ENCODE measurements at regions not wholly inside any gene's neighbourhood (a gene's known extent, or its start where the extent isn't known, plus 50 kb on each side); places are given as distances from the start of the nearest gene placed in this dataset.

DNA sequence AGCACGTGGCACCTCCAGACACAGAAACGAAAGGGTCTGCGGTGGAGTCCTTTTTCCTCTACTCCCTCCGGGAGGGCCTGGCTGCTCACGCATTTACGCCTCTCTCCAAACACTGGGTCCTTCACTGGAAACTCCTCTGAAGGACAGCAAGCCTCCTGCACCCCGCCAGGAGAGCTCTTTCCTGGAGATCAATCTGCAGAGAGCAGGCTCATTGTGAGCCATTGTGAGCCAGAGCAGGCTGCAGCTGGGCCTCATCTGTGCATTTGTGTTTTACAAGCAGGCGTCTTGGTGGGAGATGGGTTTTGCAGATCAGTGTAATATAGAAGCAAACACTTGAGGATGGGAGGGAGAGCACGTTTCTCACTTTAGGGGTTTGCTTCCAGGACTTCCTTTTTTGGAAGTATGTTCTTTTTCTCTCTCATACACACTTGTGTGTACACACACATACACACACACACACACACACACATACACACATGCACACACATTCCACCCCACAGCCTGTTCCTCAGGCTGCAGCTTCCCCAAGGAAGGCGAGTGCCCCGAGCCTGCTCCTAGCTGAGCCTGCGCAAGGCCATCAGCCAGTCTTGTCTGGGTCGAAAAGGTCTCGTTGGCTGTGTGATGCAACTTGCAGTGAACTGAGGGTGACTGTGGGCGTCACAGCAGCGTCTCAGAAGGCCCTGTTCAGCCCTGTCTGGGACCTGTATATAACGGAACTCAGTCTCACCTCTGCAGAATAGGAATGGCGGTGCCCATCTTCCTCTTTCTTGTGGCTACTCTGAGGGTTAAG lies 163.5 kb downstream of the GLI2 start:
- DNase-seq (ENCODE audit: low read depth), result no peak

DNA sequence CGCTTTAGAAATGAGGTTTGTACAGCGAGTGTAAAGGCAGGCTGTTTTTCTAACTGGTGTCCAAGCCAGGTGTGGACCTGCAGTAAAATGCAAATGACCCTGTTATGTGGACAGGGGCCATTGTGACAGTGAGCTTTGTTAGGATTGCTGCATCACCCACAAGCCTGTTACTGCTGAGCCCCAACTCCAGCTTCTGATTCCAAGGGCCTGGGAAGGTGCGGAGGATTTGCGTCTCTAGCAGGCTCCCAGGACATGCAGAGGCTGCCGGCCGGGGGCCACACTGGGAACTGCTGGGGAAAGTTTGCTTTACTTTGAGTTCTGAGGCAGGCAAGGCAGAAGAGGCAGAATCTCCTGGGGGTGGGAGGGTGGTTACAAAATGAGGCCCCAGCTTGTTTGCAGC lies 164.1 kb downstream of the GLI2 start:
- DNase-seq (ENCODE audit: low read depth), result no peak

DNA sequence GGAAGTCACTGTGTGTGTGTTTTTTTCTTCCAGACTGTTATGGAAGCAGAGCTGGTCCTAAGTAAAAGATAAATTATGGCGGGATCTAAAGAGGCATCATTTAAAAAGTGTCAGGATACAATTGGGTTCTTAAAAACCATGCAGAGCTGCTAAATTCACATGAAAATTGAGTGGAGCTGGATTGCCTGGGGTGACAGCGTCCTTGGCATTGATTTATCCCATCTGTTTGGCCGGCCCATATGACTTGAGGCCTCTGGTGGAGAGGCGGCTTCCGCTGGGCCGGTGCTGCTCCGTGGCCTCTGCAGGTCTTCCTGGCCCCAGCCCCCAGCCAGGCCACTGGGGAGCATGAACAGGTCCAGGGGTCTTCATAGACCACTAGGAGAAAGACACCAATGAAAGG lies 165.5 kb downstream of the GLI2 start:
- DNase-seq (ENCODE audit: low read depth), result no peak

DNA sequence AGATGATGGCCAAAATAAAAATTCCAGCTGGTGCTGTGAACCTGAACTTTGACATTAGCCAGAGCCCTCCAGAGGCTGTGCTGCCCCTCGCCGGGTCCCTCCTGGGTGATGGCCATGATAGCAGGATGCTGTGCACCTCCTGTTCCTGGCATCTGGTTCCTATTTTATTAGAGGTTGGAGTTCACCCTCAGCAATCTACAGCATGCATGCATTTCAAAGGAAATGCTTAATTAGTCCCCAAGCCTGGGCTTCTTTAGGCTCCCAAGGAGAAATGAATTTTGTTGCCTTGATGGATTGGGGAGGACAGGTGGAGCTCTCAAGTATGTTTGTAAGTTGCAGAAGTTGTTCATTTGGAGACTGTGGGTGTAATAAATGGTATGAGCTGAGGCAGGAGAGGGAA lies 166.9 kb downstream of the GLI2 start:
- DNase-seq (ENCODE audit: low read depth), result no peak

DNA sequence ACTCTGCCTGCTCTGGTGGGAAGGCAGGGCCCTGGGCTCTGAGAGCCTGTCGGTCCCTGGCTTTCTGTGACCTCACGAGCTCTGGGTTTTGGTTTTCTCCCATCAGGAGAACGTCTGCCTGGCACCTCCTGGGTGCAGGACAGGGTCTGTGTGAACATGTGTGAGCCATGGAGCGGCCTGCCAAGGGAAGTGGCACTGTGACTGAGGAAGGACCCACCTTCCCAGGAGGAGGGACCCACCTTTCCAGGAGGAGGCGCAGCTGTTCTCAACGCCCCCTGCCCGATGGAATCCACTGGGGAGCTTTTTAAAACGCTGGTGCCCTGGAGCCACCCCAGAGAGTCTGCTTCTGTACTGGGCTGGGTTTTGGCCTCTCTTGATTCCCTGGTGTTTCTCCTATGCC lies 168.7 kb downstream of the GLI2 start:
- DNase-seq (ENCODE audit: low read depth), result no peak

DNA sequence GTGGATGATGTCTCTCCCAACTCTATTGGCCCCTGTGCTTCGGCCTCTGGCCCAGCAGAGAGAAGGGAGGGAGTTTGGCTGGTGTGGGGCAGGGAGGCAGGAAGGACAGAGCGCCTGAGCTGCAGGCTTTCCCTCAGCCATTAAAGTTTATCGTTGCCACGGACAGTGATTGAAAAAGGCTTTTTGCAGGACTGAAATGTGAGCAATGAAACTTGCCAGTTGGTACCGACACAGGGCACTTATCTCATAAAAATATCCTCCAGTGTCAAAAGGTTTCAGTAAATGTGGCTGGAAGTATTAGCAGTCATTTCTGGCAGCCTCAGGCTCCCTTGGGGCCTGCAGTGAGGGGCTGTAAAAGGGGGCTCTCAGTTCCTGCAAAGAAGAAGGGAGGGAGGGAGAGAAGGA lies 169.2 kb downstream of the GLI2 start:
- no peak for DNase-seq (ENCODE audit: low read depth)

DNA sequence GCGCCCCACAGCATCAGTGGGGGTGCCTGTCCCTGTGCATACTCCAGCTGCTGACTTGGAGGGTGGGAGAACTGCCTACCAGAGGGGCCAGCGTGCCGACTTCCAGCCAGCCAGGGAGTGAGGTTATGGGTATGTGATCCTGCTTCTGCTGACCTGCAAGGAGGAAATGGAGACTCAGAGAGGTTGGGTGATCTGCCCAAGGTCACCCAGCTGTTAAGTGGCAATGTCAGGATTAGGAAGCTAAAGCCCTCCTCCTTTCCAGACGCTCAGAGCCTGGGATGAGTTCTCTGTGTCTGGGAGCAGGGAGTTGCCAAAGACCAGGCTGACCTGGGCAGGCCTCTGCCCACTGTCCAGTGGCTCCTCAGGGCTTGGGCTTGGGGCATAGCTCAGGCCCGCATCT lies 169.6 kb downstream of the GLI2 start:
- DNase-seq (ENCODE audit: low read depth), result no peak

DNA sequence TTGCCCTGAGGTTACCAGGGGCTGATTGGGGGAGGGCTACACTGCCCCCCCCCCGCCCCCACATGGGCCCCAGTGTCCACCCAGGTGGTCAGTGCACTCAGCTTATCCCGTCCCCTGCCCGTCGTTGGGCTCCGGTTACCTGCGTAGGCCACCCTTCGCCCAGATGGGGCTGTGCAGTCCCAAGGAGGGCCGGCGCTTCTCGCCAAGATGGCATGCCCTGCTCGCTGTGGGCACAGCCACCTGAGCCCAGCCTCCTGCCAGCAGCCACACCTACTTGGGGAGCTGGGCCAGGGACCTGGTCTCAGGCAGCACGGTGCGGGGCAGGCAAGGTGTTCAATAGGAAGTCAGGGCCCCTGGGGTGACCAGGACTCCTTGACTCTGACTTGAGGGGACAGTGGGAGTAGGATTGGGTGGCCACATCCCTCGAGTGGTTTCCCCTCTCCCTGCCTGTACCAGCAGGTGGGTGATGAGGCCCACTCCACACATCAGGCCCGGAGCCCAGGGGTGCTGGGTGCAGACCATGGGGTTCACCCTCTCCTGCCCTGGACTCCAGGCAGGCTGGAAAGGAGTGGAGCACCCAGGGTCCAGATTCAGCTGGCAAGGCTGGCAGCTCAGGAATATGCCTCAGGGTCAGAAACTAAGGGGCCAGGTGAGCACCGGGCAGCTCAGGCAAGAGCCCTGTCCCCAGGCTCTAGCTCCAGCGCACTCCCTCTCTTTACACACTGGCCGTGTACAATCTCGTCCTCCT lies 170.3 kb downstream of the GLI2 start:
- DNase-seq (ENCODE audit: low read depth), result no peak

DNA sequence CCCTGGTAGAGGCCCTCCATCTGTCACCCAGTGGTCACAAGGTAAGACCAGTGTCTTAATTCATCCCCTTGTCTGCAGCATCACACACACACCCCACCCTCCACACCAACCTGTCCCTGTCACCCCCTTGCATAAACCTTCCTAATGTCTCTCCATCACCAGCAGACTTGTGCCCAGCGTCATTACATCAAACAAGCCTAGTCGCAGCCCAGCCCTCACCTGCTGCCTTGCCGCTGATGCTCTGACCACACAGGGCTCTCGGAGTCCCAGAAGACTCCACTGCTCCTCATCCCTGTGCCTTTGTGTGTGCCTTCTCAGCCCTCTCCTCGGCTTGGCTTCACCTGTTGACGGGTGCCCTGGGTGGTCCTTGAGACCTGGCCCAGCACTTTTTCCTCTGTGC lies 171.2 kb downstream of the GLI2 start:
- DNase-seq (ENCODE audit: low read depth), result no peak

DNA sequence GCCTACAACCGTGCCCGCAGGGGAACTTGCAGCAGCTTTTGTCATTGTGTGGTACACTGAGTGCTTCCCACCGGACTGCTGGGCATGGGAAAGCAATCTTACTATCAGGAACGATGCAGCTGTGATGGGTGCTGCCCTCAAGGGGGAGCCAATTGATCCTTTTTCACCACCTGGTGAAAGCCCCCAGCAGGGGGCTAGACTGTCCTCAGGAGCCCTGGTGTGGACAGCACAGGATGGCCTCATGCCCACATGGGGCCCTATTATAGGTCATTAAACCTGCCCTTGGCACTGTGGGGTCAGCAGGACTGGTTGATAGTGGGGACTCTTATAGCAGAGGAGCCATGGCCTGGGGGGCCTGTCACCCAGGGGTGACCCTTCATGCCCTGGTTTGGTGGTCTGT lies 172.2 kb downstream of the GLI2 start:
- no peak for DNase-seq (ENCODE audit: low read depth)

DNA sequence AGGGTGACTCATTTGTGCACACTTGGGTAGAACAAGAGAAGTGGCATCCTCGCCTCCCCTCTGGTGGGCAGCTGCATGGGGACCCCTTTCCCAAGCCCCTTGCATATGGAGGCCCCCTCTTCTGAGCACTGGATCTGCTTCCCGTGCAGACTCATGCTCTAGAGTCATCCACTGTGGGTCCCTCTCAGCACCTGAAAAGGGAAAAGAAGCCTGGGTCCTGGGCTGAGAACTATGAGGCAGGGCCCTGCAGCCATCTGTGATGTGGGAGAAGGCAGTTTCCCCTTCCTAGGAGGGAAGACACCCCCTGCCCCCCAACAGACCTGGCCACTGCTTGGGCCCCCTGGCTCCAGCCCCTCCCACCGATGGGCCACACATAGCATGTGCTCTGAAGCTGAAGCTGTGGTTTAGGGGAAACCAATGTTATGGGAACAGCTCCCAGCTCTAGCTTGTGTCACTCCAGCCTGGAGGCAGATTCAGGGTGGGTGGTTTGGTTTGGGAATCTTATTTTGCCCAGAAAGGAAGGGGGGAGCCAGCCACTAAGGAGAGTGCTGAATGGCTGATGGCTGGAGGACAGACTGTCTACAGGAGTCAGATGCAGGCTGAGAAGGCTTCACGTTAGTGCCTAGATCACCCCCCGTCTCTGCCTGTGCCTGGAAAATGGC lies 172.8 kb downstream of the GLI2 start:
- DNase-seq (ENCODE audit: low read depth), result no peak

DNA sequence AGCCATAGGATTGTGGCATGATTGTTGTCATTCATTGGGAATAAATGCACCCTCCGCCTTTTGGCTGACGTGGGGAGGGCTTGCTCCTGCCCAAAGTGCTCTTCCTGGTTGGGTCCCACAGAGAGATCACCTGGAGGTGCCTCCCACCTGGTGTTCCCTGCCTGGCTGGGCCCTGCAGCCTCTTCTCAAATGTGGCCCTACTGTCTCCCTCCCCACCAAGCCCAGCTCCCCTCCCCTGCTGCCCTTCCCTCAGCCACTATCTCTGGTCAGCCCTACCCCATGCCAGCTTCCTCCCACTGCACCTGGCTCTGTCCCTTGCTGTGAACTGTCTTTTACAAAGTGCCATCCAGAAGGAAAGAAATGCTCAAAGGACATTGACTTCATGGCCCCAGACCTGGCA lies 173.4 kb downstream of the GLI2 start:
- DNase-seq (ENCODE audit: low read depth), result no peak

DNA sequence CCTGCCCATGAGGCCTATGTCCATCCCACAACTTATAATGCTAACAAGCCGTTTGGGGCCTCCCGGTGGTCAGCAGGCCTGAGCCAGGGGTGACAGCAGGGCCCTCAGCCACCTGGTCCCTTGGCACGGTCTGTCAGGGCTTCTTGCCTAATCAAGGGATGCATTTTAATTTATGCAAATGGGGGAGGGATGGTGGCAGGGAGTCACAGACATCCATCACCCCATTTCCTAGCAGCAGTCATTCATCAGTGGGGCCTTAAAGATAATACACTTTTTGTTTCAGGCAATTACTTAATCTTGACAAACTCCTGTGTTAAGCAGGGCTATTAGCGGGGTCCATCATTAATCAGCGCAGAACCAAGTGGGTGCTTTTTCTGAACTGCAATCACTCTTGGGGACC lies 174.5 kb downstream of the GLI2 start:
- no peak for DNase-seq (ENCODE audit: low read depth)

DNA sequence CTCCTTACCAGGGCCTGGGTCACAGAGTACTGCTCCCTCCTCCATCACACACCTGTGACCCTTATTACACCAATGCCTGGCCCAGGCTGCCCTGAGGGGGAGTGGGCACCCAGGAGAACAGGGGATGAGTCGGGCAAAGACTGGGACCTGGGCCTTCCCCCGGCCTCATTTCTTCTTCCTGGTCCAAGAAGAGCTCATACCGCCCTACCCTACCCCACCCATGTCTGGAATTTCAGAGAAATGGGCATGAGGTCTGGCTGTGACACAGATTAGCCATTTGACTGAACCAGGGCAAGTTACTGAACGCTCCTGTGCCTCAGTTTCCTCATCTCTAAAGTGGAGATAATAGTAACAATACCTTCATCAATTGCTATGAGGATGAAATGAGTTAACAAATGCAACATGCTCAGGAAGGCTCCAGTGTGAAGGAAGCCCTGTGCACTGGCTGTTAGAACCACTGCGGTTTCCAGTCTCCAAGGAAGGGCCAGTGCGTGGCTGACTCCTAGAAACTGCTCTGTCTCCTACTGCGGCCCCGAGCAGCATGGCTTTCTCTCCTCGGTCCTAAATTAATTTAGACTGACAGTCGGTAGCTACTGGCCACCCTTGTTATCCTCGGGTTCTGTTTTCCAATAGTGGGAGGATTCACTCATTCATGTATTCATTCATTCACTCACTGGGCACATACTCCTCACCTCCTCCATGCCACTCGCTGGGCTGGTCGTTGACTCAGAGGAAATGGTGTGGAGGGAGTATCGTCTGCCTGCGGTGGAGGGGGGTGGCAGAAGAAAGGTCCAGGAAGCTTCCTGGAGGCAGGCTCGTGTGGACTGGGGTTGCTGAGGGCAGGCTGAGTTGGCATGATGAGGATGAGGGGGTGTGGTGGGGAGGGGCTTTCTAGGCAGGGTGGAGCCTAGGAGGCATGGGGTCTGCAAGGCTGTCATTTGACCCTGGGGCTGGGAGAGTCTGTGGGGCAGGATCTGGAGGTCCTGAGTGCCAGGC lies 175.6 kb downstream of the GLI2 start:
- DNase-seq (ENCODE audit: low read depth), result no peak

DNA sequence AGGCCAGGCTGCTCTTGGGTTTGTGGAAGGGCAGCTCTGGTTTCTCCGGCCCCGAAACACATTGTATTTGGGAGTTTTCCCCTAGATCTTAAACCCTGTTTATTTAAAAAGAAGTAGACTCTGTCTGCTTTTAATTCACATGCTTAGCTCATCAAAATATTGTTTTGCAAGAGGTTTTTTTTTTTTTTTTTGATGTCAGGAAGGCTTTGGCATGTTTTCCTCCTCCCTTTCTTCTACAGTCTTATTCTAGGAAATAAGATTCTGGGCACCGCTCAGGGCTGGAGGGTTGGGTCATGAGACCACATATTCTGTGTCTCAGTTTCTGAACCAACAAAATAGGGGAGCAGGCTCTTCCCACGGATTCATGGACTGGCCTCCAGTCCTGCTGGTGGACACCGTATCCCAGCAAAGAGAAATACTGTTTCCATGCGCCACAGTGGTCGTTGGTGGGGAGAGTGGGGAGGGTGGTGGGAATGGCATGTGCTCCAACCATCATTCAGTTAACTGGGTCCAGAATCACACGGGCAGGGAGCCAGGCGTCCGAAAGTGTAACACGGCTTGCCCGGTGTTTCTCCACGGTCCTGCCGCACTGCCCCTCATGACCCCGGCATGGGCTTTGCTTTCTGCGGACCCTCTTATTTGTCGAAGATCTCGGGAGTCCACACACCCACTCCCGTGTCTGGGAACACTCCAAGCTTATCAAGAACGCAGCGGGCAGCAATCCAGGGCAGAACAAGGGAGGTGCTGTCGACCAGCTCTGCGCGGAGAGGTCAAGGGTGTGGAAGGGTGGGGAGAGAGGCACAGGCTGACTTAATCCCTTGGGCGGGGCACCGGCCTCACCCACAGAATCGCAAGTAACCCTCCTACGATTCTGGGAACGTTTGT lies 176.7 kb downstream of the GLI2 start:
- no peak for DNase-seq (ENCODE audit: low read depth)

DNA sequence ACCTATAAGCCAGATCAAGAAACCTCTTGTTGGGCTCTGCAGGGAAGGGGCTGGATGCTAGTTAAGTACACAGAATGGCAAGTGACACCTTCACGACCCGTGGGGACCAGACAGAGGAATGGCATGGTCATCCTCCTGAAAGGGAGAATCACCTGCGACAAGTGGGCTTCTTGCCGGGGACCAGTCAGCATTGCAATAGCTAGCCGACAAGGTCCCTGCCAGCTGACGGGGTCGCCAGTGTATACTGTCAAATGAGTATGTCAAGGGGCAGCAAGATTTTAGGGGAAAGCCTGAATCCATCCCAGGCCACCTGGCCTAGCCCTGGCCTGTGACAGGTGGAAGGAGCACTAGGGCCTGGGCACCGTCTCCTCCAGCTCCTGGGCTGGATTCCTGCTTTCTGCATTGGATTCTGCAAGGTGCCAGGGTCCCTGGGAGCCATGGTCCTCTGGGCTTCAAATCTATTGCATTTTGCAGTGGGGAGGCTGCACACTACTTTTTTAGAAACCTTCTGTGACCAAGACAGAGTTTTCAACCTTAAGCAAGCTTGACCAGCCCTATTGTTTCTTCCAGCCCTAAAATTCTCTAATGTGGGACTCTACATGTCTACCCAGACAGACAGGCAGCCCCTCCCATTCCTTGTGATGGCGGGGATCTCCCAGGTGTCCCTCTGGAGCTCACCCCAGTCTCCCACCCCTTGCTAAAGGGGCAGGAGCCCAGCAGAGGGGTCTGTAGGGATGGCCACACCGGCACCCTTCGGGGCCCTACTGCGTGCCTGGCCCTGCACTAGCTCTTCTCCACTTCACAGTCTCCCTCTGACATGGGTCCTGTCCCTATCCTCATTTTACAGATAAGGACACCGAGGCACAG lies 178.5 kb downstream of the GLI2 start:
- DNase-seq (ENCODE audit: low read depth), result no peak

DNA sequence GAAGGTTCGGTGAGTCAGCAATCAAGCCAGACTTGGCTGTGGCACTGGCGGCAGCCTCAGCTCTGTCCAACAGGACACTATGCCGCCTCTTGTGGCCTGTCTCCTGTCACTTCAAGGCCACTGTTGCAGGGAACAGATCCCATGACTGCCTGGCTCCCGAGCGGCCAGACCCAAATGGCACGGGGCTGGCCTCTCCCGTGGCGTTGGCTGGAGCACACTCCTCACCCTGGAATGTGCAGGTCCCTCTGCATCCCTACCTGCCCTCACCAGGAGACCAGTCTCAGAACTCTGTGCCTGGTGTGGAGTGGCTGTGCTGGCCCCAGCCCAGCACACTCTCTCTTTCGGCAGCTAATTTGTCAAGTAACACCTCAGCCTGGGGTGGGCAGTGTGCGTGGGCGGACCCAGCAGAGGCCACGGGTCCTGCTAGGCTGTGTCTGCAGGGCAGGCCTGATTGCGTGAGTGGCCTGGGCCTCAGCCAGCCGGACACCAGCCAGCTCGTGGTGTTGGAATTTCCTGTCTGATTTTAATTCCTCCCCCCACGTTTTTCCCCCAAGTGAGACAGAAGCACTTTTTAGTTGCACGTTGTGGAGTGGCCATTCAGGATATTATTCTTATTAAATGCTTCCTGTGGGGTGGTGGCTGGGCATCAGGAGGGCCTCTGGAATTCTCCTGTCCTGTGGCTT lies 179.3 kb downstream of the GLI2 start:
- no peak for DNase-seq (ENCODE audit: low read depth)

DNA sequence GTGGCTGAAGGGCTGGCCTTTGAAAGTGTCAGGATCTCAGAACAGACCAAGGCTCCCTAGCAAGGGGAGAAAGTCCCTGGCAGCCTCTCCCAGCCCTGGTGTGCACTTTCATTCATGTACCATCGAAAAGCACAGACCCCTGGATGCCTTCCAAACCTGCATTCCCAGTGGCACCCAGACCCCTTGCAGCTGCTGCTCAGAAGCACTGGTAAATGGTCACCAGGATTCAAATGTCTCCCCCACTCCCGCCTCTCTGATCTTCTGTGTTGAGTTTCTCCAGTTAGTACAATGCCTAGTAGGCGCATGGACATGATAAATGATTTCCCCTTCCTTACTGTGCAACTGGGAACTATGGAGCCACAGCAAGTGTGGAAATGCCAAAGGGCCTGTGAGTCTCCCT lies 180.0 kb downstream of the GLI2 start:
- DNase-seq (ENCODE audit: low read depth), result no peak

DNA sequence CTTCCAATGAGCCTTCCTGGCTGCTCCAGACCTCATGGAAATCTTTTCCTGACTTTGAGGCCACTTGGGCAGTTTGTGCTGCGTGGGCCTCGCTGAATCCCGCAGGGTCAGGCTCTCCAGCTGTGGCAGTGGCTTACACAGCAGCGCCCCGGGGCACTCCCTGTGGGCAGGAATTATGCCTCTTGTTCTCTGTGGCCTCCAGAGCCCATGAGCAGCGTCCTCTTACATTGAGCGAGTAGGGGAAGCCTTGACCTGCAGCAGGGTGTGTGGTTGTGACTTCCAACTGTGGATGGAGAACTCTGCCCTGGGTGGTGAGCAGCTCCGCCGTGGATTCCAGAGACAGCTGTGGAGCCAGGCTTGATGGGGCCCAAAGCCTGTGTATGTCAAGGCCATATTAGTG lies 180.8 kb downstream of the GLI2 start:
- DNase-seq (ENCODE audit: low read depth), result no peak
